HCT116 (cell line): ENCODE measurements at regions not wholly inside any gene's neighbourhood (a gene's known extent, or its start where the extent isn't known, plus 50 kb on each side); places are given as distances from the start of the nearest gene placed in this dataset.
A peak's percentile ranks its signal among the peaks of the same experiment; 100 is the strongest.

ENCODE experiments used
- ATAC-seq: fragments of 200-7000 bp; cut with Tn5 transposase; 2 replicates; pipeline ENCODE4 v1.9.1; 2020; ENCODE audit warnings: mild to moderate bottlenecking, moderate library complexity
- BruUV-seq: library from RNA; stranded (reverse); fragments of 400-500 nt; replicated peaks from 2 replicates; lab custom pipeline; 2021; lab: Mats Ljungman, UMichigan
- CTCF ChIA-PET: fragments of 300-600 bp; sonication (Branson Sonifier 250); formaldehyde crosslinking; loops from one replicate; lab custom pipeline; 2021; ENCODE audit warnings: antibody characterized with exemption; lab: Charles Lee
- POLR2A ChIA-PET: fragments of 300-600, 350-600 bp; sonication (Branson Sonifier 250); formaldehyde crosslinking; loops from one replicate; lab custom pipeline; 2021; ENCODE audit warnings: antibody characterized with exemption; lab: Charles Lee
- RAD21 ChIA-PET, 2 experiments: fragments of 300-600 bp; sonication (Branson Sonifier 250); formaldehyde crosslinking; loops; one replicate each; lab custom pipeline; 2023; ENCODE audit warnings: low total read pairs in 2 of 2; ENCODE audit not compliant: uncharacterized antibody in 2 of 2, unreplicated experiment in 2 of 2, low non-redundant PET in 1 of 2; lab: Charles Lee
- DNase-seq: peaks from one replicate; pipeline ENCODE4 v3.0.0-alpha.2; 2010; ENCODE audit warnings: low read depth, low spot score
- H2AFZ ChIP-seq: fragments of 200-600 bp; shearing (Covaris generic), sonication (generic); 2 replicates; pipeline ENCODE4 v1.6.1; 2017; ENCODE audit warnings: low read depth, mixed run types, mixed read lengths, antibody characterized with exemption, low read length; ENCODE audit not compliant: poor library complexity, severe bottlenecking
- H3K27ac ChIP-seq: 2 replicates; pipeline ENCODE4 v1.5.1; 2012; ENCODE audit warnings: low read depth, low read length
- H3K27me3 ChIP-seq: fragments of 200-600 bp; sonication (generic); 2 replicates; pipeline ENCODE4 v1.6.1; 2016; ENCODE audit warnings: mixed run types, low read length, mixed read lengths; ENCODE audit not compliant: insufficient read depth
- H3K36me3 ChIP-seq, 2 experiments: fragments of 200-500 bp in 1 of 2; fragments of 200-600 bp in 1 of 2; sonication (Bioruptor generic) in 1 of 2; sonication (generic) in 1 of 2; 2 replicates each; pipeline versions ENCODE4 v1.5.1 to v1.6.1; 2014 to 2016; ENCODE audit warnings: low read length in 2 of 2, inconsistent platforms in 1 of 2, mixed read lengths in 1 of 2, mixed run types in 1 of 2; ENCODE audit not compliant: insufficient read depth in 2 of 2, control insufficient read depth in 1 of 2
- H3K4me1 ChIP-seq, 2 experiments: fragments of 200-600 bp in 1 of 2; sonication (generic) in 1 of 2; 2 replicates each; pipeline versions ENCODE4 v1.5.1 to v1.6.1; 2012 to 2017; ENCODE audit warnings: low read length in 2 of 2, inconsistent platforms in 1 of 2, mild to moderate bottlenecking in 1 of 2, mixed read lengths in 1 of 2, mixed run types in 1 of 2, moderate library complexity in 1 of 2; ENCODE audit not compliant: insufficient read depth in 2 of 2, control insufficient read depth in 1 of 2
- H3K4me2 ChIP-seq: fragments of 200-600 bp; sonication (generic); 2 replicates; pipeline ENCODE4 v1.6.1; 2017; ENCODE audit warnings: mixed run types, low read length, mixed read lengths
- H3K4me3 ChIP-seq, 2 experiments: fragments of 200-600 bp in 1 of 2; sonication (generic) in 1 of 2; replicated peaks in 1 of 2; 2 replicates each; pipeline ENCODE4 v1.5.1; 2011 to 2016; ENCODE audit warnings: low read length in 2 of 2, control low read depth in 1 of 2, low read depth in 1 of 2, mild to moderate bottlenecking in 1 of 2, mixed read lengths in 1 of 2, mixed run types in 1 of 2
- H3K79me2 ChIP-seq: fragments of 200-600 bp; sonication (generic); 2 replicates; pipeline ENCODE4 v1.6.1; 2017; ENCODE audit warnings: mild to moderate bottlenecking, mixed run types, low read length, moderate library complexity, mixed read lengths; ENCODE audit not compliant: insufficient read depth
- H3K9ac ChIP-seq: fragments of 200-600 bp; sonication (generic); 2 replicates; pipeline ENCODE4 v1.6.1; 2016; ENCODE audit warnings: low read length, mixed read lengths
- H3K9me2 ChIP-seq: fragments of 200-600 bp; sonication (generic), shearing (Covaris generic); 2 replicates; pipeline ENCODE4 v1.6.1; 2017; ENCODE audit warnings: mixed run types, mild to moderate bottlenecking, moderate library complexity; ENCODE audit not compliant: insufficient read depth
- H3K9me3 ChIP-seq, 2 experiments: fragments of 200-500 bp in 1 of 2; fragments of 200-600 bp in 1 of 2; sonication (Bioruptor generic) in 1 of 2; sonication (generic) in 1 of 2; 2 replicates each; pipeline ENCODE4 v1.6.1; 2014 to 2017; ENCODE audit warnings: low read length in 2 of 2, mixed read lengths in 2 of 2, inconsistent platforms in 1 of 2, low read depth in 1 of 2, mild to moderate bottlenecking in 1 of 2, mixed run types in 1 of 2, moderate library complexity in 1 of 2; ENCODE audit not compliant: control insufficient read depth in 1 of 2, insufficient read depth in 1 of 2
- H4K20me1 ChIP-seq: fragments of 200-600 bp; sonication (generic), shearing (Covaris generic); 2 replicates; pipeline ENCODE4 v1.6.1; 2017; ENCODE audit warnings: mixed run types, mild to moderate bottlenecking, moderate library complexity; ENCODE audit not compliant: insufficient read depth
- CEBPB ChIP-seq: IDR thresholded peaks from 2 replicates; pipeline ENCODE4 v1.6.1; 2012; ENCODE audit warnings: low read depth
- EZH2phosphoT487 ChIP-seq: fragments of 200-600 bp; IDR thresholded peaks from 2 replicates; pipeline ENCODE4 v1.6.1; 2018; ENCODE audit warnings: antibody characterized with exemption, borderline replicate concordance
- MAX ChIP-seq: IDR thresholded peaks from 2 replicates; pipeline ENCODE4 v1.6.1; 2012
- POLR2A ChIP-seq: IDR thresholded peaks from 2 replicates; pipeline ENCODE4 v1.7.0; 2011; ENCODE audit warnings: borderline replicate concordance; ENCODE audit not compliant: insufficient read depth, insufficient read length; ENCODE audit errors: extremely low read depth
- POLR2AphosphoS5 ChIP-seq: IDR thresholded peaks from 2 replicates; pipeline ENCODE4 v1.6.1; 2011; ENCODE audit warnings: mild to moderate bottlenecking, low read depth, low read length, moderate library complexity
- SP1 ChIP-seq: IDR thresholded peaks from 2 replicates; pipeline ENCODE4 v1.6.1; 2012; ENCODE audit warnings: low read depth
- SRF ChIP-seq: IDR thresholded peaks from 2 replicates; pipeline ENCODE4 v1.6.1; 2012; ENCODE audit warnings: low read depth
- TCF7L2 ChIP-seq: IDR thresholded peaks from 2 replicates; pipeline ENCODE4 v1.7.0; 2011; ENCODE audit warnings: borderline replicate concordance, inconsistent platforms; ENCODE audit not compliant: insufficient read depth, insufficient read length; ENCODE audit errors: extremely low read depth
- YY1 ChIP-seq: IDR thresholded peaks from 2 replicates; pipeline ENCODE4 v1.6.1; 2011; ENCODE audit warnings: low read length, low read depth, moderate library complexity, mild to moderate bottlenecking; ENCODE audit not compliant: insufficient replicate concordance; ENCODE audit errors: extremely low read depth
- ZFX ChIP-seq: fragments of 450-650 bp; IDR thresholded peaks from 2 replicates; pipeline ENCODE4 v1.6.1; 2017
- intact Hi-C: fragments of 100-400 bp; cut with micrococcal nuclease; formaldehyde crosslinking; loops from 2 replicates; pipeline ENCODE4 v1.10.0; 2022

GRCh38 chr6:42512579-42512978 is 51.2 kb upstream of the UBR2 start:
- no peak overlapping the region for H3K27ac ChIP-seq
- no peak overlapping the region for H3K9ac ChIP-seq
- no peak overlapping the region for H3K4me2 ChIP-seq
- POLR2A ChIA-PET, result no interaction called here
- H3K36me3 ChIP-seq, result no peaks in the 10 kb centered on the region
- H3K79me2 ChIP-seq, result no peaks in the 10 kb centered on the region
- no peak for TF ChIP-seq ZFX
- TF ChIP-seq SP1, result no peak
- H3K4me1 ChIP-seq, result no peaks in the 10 kb centered on the region; a peak in 1 of 4 replicates
- no peak overlapping the region for H3K4me3 ChIP-seq
- CTCF ChIA-PET, result no interaction called here
- no peaks in the 10 kb centered on the region for H4K20me1 ChIP-seq
- BruUV-seq, result no TSS peak
- ATAC-seq (no peak), DNase-seq (no peak)
- no peaks in the 10 kb centered on the region for H3K9me2 ChIP-seq
- no peaks in the 10 kb centered on the region for H3K9me3 ChIP-seq
- intact Hi-C loops, result no loop called here
- RAD21 ChIA-PET, result interaction anchor here in 1 of 2 experiments (0.6 kb wide), 1 partner anchor 39 kb away, joined by 3 read pairs; no protein-coding TSS in a partner anchor
- no peaks in the 10 kb centered on the region for H3K27me3 ChIP-seq
- H2AFZ ChIP-seq, result peak overlapping the region; percentile 32

GRCh38 chr6:42511803-42512422 is 51.9 kb upstream of the UBR2 start:
- no peaks in the 10 kb centered on the region for H3K9me3 ChIP-seq
- ChIA-PET CTCF (no interaction called here), RAD21 (no interaction called here), POLR2A (no interaction called here)
- no peaks in the 10 kb centered on the region for H3K27me3 ChIP-seq
- H3K4me3 ChIP-seq, result no peak overlapping the region
- no peaks in the 10 kb centered on the region for H3K9me2 ChIP-seq
- H3K27ac ChIP-seq, result no peak overlapping the region
- BruUV-seq, result no TSS peak
- H4K20me1 ChIP-seq, result no peaks in the 10 kb centered on the region
- H3K9ac ChIP-seq, result no peak overlapping the region
- H2AFZ ChIP-seq, result peak overlapping the region; percentile 84
- no peaks in the 10 kb centered on the region for H3K36me3 ChIP-seq
- ATAC-seq (no peak), DNase-seq (no peak)
- H3K4me2 ChIP-seq, result no peak overlapping the region
- H3K79me2 ChIP-seq, result no peaks in the 10 kb centered on the region
- no peak for TF ChIP-seq YY1
- TF ChIP-seq ZFX, result no peak
- TF ChIP-seq POLR2AphosphoS5, result no peak
- no peak for TF ChIP-seq SRF
- TF ChIP-seq TCF7L2, result no peak
- TF ChIP-seq SP1, result no peak
- TF ChIP-seq CEBPB, result no peak
- no peak for TF ChIP-seq EZH2phosphoT487
- no peak for TF ChIP-seq MAX
- no peak for TF ChIP-seq POLR2A
- peaks cover 0 to 4% of the 10 kb centered on the region in 2 experiments; a peak in 1 of 4 replicates for H3K4me1 ChIP-seq
- intact Hi-C loops, result no loop called here
